Right renal pelvis (tissue), 4 donors: ENCODE measurements at regions not wholly inside any gene's neighbourhood (a gene's known extent, or its start where the extent isn't known, plus 50 kb on each side); places are given as distances from the start of the nearest gene placed in this dataset.

ENCODE experiments used
- DNase-seq, 4 donors: peaks; one replicate each; pipeline ENCODE4 v3.0.0-alpha.2; 2013; ENCODE audit warnings: low read depth in 4 of 4, low spot score in 3 of 4, missing footprints in 1 of 4

DNA sequence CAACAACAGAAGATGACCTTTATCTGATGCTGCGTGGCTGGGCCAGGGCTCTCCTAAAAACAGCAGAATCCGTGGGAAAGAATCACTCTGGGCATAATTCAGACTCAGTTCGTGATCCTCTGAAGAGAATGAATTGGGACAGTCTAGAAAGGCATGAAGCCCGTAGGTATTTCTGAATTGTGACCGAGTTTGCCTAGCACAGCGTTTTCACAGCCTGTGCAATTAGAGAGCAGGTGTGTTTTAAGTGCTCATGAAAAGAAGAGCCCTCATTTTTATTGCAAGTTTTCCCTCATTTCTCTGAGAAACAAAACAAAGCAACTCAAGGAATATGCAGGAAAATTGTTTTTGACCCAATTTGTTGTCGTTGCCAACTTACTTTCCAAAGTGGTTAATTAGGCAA lies 366.2 kb downstream of the WDR11 start:
- DNase-seq, result no peak

DNA sequence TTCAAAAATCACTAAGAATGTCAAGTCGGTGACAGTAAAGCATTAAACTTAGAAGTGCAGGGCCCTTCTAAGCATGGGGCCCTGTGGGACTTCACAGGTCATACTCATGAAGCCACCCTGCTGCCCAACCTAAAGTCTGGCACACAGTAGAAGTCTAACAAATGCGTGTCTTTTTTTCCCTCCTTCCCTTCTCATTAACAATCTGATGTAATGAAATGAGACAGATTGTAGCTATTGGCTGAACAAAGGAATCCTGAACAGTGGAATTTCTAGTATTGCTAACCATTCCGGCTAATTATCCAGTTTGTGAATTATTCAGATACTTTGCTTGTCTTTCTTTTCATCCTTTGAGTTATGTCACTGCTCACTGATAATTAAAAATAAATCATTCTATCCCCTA lies 369.9 kb downstream of the WDR11 start:
- DNase-seq, result no peak

DNA sequence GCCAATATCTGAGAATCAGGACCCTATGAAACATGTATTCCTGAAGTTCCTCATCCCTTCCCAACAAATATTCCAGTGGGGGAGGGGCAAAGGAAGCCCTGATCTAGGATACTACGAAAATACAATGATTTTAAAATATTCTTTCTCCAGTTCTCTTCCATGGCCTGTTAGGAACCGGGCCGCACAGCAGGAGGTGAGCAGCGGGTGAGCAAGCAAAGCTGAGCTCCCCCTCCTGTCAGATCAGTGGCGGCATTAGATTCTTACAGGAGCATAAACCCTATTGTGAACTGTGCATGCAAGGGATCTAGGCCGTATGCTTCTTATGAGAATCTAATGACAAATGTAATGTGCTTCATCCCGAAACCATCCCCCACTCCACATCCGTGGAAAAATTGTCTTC lies 370.8 kb downstream of the WDR11 start:
- no peak for DNase-seq

DNA sequence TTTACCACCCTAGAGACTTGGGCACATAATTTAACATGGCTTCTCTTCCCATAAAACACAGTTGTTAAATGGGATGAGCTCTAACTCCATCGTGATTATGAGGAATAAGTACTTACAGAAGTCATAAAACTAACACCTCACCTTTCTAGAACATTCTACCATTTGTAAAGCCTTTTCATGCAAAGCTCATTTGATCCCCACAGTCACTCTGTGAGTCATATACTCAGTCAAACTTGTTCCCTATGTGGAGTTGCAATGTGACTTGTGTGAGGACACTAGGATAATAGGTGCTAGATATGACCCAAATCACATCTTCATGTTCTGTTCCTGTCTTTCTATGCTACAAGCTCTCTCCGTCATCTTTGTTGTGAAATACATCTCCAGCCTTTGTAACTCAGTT lies 371.7 kb downstream of the WDR11 start:
- DNase-seq, result no peak

DNA sequence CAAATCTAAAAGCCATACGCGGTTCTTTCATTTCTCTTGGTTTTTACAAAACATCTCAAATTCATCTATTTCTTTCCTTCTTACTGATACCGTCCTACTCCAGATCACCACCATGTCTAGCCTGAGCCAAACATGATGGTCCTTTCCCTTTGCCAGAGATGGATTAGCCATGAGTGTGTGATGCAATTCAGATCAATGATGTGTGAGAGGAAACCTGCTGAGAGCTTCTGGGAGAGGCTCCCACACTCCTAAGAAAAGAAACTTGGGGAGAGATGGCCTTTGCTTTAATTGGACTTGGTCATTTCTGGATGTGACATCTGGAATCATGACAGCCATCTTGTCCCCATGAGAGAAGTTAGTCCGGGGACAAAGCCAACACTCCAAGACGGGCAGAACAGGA lies 367.2 kb downstream of the FGFR2 start:
- DNase-seq, result no peak

DNA sequence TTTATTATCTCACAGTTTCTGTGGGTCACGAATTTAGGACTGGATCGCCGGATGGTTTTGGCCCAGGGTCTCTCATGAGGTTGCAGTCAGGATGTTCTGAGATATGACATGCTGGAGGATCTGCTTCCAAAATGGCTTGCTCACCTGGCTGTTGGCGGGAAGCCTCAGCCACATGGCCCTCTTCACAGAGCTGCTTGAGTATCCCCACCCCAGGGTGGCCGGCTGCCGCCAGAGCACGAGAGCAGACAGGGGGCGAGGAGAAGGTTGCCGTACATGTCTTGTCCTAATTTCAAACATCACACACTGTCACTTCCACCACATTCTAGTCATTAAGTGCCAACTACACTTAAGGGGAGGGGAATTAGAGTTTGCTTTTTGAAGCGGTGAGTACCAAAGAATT lies 365.8 kb downstream of the FGFR2 start:
- DNase-seq, result no peak

DNA sequence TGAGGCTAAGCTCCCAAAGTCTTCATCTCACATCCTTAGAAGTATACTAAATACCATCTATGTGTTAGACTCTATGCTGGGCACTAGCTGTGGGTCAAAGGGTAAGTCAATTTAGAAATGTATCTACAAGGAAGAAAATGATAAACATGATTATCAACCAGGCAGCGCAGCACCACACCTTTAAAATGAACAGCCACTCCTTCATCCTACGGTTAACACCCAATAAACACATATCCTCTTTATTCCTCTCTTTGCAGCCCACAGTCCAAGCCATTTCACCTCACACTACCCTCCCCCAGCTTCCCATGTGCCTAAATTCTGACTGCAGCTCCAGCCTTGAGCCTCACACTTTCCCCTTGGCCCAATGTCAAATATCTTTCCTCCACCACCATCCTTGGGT lies 362.6 kb downstream of the FGFR2 start:
- no peak for DNase-seq

DNA sequence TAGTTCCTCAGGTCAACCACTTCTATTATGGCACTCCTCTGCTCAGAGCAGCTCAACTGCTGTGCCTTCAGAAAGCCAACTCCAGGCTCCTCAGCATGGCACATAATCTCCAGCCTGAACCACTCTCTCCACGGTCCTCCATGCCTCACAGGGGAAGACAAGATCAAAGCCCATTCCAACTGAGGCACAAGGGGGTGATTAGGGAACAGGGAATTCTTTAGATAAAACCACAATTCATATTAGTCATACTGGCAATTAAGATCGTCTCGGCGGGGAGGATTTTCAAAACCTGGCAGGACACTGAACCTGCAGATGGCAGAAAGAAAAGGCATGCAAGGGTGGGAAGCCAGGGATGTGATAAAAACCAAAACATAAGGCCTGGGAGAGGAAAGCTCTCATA lies 361.6 kb downstream of the FGFR2 start:
- no peak for DNase-seq

DNA sequence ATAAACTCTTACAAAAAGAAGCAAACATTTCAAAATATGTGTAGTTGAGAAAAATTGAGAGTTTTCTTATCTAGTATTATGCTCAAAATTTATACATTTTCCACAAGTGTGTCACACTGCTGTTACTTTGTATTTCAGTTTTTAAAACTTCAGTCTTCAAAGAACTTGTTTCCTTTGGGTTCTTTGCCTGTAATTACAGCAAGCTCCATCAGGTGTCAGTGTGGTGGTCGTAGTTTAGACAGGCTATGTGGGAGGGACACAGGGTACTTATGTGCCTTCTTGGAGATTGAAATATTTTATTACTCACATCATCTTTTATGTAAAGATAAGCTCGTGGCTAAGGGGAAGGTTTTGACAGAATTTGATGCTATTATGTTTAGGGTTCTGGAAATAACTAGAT lies 360.5 kb downstream of the FGFR2 start:
- DNase-seq, result no peak

DNA sequence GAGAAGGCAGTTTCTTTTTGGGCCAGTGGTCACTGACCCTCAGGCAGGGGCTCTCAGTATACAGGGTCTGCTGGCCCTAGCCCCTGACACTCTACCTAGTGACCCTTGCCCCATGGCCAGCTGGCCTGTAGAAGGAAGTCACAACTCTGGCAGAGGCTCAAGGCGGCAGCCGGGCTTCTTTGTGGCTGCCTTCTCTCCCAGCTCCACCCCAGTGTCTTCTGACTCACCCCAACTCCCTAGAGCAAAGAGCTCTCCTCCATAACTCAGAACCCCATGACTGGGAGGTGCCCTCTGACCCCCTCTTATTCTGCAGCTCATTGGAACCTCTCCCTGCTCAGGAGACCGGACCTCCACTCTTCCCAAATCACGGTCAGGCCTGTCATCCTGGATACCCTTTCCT lies 358.2 kb downstream of the FGFR2 start:
- DNase-seq, result no peak

DNA sequence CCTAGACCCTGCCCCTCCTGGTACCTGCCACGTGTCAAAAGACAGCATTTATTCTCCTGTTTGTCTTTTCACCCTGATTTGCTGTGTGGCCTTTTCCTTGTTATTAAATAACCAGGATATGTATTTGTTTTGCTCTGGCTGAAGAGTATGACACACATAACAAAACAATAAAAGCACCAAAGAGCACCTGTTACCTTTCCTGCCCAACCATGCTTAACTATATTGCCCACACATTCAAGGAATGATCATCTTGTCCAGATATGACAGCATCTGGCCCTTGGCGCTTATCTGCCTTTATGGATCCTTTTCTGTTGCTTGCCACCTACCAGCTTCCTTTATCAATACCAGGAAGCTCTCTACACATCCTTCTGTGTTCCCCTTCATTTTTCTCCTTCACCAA lies 357.7 kb downstream of the FGFR2 start:
- no peak for DNase-seq

DNA sequence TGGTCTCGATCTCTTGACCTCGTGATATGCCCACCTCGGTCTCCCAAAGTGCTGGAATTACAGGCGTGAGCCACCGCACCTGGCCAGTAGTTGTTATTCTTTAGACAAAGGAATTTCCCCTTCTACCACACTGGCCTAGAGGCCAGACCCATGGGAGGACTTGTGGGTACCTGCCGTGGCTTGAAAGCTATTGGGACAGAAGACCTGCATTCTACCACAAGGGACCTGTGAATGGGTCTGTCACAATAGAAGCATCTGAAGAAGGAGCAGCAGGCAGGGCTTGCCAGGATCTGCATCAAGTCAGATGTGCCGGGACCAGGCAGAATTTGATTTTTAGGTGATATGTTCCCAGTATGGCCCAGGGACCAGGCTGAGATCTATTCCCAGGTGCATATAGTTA lies 356.9 kb downstream of the FGFR2 start:
- no peak for DNase-seq

DNA sequence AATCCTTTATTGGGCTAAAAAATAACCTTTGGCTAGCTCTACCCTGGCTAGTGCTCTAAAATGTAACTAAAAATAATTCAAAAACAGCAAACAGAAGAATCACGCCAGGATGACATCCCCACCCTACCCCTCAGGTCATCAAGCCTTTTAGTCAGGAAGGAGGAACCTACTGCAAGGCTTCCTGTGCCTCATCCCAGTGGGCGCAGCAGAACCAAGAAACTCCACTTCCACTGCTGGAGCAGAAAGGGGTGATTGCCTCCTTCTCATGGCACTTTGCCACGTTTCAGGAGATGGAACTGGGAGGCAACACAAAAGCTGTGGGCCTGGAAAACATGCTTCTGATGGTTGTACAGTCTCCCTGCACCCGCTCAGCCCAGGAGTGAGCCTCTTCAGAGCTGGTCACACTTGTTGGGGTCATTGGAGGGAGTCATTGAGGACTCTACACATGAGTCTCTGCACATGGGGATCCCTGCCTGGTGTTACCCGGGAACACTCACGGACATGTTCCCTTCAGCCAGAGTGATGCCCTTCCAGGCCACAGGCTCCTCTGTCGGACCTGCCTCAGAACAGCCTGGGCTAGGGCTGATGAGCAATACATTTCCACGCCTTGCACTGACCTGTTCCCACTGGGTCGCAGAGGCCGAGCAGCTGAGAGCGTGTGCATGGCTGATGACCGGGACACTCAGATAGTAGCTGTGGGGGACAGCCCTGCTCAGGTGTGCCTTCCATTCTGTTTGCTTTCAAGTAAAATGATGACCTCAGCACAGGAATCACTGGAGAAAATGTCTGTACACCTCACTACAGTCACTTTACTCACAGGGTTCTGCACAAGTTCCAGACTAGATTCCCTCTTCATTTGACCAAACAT lies 355.3 kb downstream of the FGFR2 start:
- DNase-seq, result no peak

DNA sequence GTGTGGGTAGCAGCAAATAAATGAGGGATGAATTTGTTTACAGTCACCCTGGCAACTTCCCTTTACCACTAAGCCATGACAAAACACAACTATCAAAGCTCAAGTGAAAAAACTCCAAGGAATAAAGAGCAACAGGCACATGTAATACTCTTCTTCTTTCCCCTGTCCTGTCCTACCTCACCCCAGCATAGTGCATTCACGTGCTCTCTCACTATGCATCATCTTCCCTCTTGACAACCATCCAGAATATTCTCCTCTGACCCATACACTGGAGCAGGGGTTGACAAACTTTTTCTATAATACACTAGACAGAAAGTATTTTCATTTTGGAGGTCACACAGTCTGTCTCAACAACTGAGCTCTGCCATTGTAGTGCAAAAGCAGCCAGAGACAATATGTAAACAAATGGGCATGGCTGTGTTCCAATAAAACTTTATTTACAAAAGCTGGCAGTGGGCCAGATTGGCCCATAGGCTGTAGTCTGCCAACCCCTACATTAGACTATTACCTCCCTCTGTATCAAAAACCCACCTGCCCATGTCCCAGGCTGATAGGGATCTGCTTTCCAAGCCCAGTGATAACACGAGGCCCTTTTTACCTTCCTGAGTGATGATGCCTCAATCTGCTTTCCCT lies 354.5 kb downstream of the FGFR2 start:
- DNase-seq, result no peak

DNA sequence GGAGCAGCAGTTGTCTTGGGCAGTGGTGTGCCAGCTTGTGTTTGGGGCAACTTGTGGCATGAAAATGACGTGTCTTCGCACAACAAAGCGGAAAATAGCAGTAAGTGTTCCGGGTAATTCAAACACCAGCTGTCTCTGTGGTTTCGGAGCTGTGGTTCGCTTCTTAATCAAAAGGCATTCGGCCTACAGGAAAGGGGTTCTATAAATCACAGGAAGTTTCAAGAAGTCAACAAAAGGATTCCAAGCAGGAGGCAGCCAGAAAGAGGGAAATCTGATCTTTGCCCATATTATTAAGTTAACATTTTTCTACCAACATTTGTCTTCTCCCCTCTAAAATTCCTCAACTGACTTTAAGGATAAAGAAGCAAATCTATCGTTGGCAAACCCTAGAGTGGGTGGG lies 353.4 kb downstream of the FGFR2 start:
- peak in 2 of 4 donors; percentile 35 to 61 for DNase-seq

DNA sequence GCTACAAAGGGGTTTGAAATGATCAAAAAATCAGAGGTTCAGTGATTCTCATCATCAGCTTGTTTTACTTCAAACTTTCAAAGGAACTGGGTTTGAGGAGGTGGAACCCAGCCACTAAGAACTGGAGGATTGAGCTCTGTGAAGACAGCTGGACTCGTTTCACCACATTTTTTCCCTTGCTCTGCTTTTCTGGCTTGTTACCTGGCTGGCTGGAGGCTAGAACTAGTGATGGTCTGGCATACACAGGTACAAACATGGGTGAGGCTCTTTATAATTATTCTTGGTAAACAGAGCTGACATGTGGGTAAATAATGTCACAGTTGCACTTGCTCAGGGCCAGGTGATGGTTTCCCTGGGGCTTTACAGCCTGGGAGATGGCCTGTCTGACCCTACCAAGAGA lies 352.5 kb downstream of the FGFR2 start:
- no peak for DNase-seq

DNA sequence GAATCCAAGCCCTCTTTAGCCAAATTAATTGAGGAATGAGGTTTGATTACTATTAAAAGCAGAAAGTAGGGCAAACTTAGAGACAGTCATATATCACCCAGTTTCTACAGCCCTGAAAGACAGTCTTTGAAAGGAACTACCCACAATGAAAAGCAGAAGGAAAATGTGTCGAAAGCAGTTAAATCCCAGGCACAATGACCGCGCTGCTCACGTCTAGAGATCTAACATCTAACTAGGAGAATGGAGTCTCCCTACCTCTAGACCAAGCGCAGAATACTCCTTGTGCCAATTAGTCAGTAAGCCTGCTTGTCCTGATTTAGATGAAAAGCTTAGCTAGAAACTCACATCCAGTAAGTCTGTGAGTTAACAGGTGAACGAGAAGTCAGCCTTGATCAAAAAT lies 350.0 kb downstream of the FGFR2 start:
- DNase-seq, result no peak

DNA sequence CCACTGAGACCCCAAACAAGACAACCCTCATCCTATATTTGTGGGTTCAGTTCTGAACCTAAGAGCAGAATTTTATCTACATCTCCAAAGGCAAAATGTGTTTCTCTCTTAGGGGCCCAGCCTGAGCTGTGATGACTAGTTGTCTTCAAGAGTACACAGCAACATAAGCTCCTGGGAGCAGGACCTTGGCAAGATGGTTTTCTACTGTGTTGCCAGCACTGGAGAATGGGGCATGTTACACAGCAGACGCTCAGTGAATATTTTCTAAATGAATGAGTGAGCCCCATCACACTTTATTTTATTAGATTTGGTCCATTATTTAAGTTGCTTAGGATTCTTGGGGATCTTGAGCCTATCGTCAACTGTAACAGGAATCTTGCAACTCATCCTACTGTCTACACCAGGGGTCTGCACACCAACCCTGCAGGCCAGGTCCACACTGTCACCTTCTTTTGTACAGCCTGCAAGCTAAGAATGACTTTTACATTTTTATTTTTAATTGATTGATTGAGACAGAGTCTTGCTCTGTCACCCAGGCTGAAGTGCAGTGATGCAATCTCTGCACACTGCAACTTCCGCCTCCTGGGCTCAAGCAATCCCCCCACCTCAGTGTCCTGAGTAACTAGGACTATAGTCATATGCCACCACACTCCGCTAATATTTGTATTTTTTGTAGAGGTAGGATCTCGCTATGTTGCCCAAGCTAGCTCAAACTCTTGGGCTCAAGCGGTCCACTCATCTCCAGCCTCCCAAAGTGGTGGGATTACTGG lies 347.1 kb downstream of the FGFR2 start:
- DNase-seq, result no peak

DNA sequence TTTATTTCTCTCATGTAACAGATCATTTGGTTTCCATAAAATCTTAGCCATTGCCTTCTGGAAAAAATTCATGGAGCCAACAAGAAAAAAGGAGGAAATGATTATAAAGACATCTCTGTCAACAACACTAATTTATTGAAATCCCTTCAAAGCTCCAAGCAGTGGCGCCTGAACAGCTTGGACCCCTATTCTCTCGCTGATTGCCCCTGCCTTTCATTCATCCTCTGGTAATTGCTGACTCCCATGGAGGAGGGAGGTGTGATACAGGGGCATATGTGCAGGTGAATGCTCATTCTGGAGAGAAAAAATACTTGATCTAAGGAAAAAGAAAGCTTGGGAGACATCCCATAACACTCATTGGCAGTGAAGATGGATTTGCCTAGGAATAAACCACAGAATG lies 345.5 kb downstream of the FGFR2 start:
- no peak for DNase-seq

DNA sequence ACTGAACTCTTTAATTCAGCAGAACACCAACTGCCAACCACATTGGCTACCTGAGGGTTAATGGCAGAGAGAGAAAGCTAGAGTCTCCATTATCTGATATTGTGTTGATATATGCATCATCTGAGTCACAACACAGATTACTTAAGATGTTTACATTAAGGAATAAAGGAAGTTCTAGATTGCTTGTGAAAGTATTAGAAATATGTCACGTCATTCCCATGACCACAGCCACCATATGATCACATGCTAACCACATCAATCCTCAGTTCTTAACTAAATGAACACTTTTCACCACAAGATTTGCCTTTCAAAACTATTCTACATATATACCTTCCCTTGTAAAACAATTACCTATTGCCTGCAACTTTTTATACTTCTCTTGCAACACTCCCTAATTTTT lies 337.9 kb downstream of the FGFR2 start:
- DNase-seq, result no peak

DNA sequence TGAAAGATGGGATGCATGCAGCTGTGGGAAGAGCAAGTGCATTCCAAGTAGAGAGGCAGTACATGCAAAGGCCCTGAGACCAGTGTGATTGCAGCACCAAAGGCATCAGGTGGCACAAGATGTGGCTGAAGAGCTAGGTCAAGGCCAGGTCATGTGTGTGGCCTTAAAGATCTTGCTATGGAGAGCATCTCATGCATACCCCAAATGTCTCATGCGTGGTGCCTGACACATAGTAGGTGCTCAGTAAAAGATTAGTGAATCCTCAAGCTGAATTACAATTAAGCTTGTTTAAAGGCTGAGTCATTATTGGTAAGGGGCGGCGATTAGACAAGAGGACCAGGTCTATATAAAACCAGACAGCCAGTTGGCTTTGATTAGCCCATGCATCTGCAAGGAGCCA lies 336.6 kb downstream of the FGFR2 start:
- no peak for DNase-seq
